GM19193 (cell line): ENCODE measurements at regions not wholly inside any gene's neighbourhood (a gene's known extent, or its start where the extent isn't known, plus 50 kb on each side); places are given as distances from the start of the nearest gene placed in this dataset.

Experiments used
- POLR2A ChIP-seq: IDR thresholded peaks from 4 replicates; pipeline ENCODE4 v1.6.1; 2011; ENCODE audit not compliant: insufficient read depth, insufficient read length; ENCODE audit errors: extremely low read depth

- no peak for TF ChIP-seq POLR2A
Measured at GRCh38 chr12:107929436-107929835, 154.9 kb downstream of the ASCL4 start.

GRCh38 chr12:107931761-107932160, 157.3 kb downstream of the ASCL4 start:
- no peak for TF ChIP-seq POLR2A

- TF ChIP-seq POLR2A, result no peak
Measured at GRCh38 chr12:107938446-107938845, 163.9 kb downstream of the ASCL4 start.

- no peak for TF ChIP-seq POLR2A
Measured at GRCh38 chr12:107948391-107948945, 174.0 kb downstream of the ASCL4 start.

- TF ChIP-seq POLR2A, result no peak
Measured at GRCh38 chr12:107951024-107951423, 176.5 kb downstream of the ASCL4 start.

- TF ChIP-seq POLR2A, result no peak
Measured at GRCh38 chr12:107955966-107956643, 173.0 kb upstream of the WSCD2 start.

- TF ChIP-seq POLR2A, result no peak
Measured at GRCh38 chr12:107957459-107957858, 171.6 kb upstream of the WSCD2 start.

- no peak for TF ChIP-seq POLR2A
Measured at GRCh38 chr12:107963635-107964034, 165.5 kb upstream of the WSCD2 start.

GRCh38 chr12:107967170-107967569, 161.9 kb upstream of the WSCD2 start:
- no peak for TF ChIP-seq POLR2A

GRCh38 chr12:107973950-107974349, 155.1 kb upstream of the WSCD2 start:
- no peak for TF ChIP-seq POLR2A

- no peak for TF ChIP-seq POLR2A
Measured at GRCh38 chr12:107976331-107976730, 152.8 kb upstream of the WSCD2 start.

GRCh38 chr12:107978201-107978600, 150.9 kb upstream of the WSCD2 start:
- no peak for TF ChIP-seq POLR2A

- TF ChIP-seq POLR2A, result no peak
Measured at GRCh38 chr12:107978641-107979040, 150.4 kb upstream of the WSCD2 start.

GRCh38 chr12:107983756-107984472, 145.2 kb upstream of the WSCD2 start:
- no peak for TF ChIP-seq POLR2A

- no peak for TF ChIP-seq POLR2A
Measured at GRCh38 chr12:107984973-107985372, 144.1 kb upstream of the WSCD2 start.

- TF ChIP-seq POLR2A, result no peak
Measured at GRCh38 chr12:107986183-107986582, 142.9 kb upstream of the WSCD2 start.

- no peak for TF ChIP-seq POLR2A
Measured at GRCh38 chr12:107990325-107990724, 138.8 kb upstream of the WSCD2 start.

GRCh38 chr12:107992029-107992428, 137.1 kb upstream of the WSCD2 start:
- TF ChIP-seq POLR2A, result no peak
